ENCODE measurements at regions not wholly inside any gene's neighbourhood (a gene's known extent, or its start where the extent isn't known, plus 50 kb on each side); places are given as distances from the start of the nearest gene placed in this dataset.

DNA sequence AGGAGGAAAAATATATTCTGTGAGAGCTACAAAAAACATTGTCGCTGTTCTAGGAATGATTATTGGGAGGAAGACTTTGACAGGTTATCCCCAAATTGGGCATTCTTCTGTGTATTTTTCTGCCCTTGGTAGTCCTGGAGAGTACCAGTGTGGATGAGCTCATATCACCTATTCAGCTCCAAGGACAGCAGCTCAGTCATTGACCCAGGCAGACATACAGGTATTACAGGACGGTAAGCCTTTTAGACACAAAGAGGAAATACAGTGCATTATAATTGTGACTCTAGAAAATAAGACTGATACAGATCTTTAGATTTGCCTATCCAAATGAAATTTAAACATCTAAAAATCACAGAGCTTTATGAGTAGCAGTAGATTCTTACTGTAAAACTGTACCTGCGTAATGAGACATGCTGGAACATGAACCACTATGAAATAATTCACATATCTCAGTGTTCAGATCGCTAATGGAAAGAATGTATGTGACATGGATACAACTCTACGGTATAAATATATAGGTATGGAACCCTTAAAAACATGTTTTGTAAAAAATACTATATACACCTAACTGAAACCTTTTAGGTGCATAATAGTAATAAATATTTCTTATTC lies 56.0 kb downstream of the PLK2 start:
- POLR2A ChIA-PET (ENCODE audit: partially characterized antibody) = no interaction called here

DNA sequence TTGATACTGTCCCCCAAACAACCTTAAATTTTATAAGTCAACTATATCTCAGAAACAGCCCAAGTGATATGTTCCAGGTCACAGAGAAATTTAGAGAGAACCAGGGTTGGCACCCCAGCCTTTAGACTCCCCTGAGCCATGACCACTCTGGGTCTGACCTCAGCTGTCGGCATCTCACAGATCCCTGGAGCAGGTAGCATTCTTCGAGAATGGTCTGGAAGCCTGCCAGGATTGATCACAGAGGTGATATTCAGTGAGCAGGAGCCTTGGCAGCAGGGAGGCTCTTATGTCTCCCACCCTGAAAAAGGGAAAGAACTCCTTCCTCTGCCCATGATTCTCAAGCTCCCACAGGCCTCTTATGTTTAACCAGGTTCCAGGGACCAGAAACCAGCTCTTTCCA lies 58.2 kb downstream of the PLK2 start:
- ChIA-PET CTCF (ENCODE audit: partially characterized antibody) (no interaction called here), POLR2A (ENCODE audit: partially characterized antibody) (no interaction called here)
- Mint-ChIP-seq H3K4me3 (no peak overlapping the region), H3K9me3 (no peaks in the 10 kb centered on the region), H3K27me3 (no peaks in the 10 kb centered on the region), H3K36me3 (no peaks in the 10 kb centered on the region), H3K4me1 (no peaks in the 10 kb centered on the region), H3K27ac (no peak overlapping the region)
- Histone ChIP-seq H3K27ac (ENCODE audit: low read depth, low read length) (no peak overlapping the region), H3K36me3 (ENCODE audit: insufficient read depth, low read length) (no peaks in the 10 kb centered on the region), H3K9me3 (ENCODE audit: control insufficient read depth in 1 of 2, low read length in 2 of 2) (no peaks in the 10 kb centered on the region), H3K4me3 (ENCODE audit: low read length in 2 of 2) (no peak overlapping the region), H3K27me3 (ENCODE audit: insufficient read depth, low read length) (no peaks in the 10 kb centered on the region), H3K4me1 (ENCODE audit: insufficient read depth, low read length) (no peaks in the 10 kb centered on the region)
- intact Hi-C loops (cut with micrococcal nuclease) = no loop called here
- no peak for DNase-seq

More for the DNA sequence above, 56.0 kb downstream of the PLK2 start:
- Mint-ChIP-seq H3K4me1 (no peaks in the 10 kb centered on the region), H3K4me3 (no peak overlapping the region), H3K27ac (no peak overlapping the region), H3K27me3 (peaks cover 0 to 5% of the 10 kb centered on the region in 2 donors), H3K9me3 (no peaks in the 10 kb centered on the region), H3K36me3 (no peaks in the 10 kb centered on the region)
- intact Hi-C loops (cut with micrococcal nuclease) = no loop called here
- Histone ChIP-seq H3K27ac (ENCODE audit: low read depth, low read length) (no peak overlapping the region), H3K36me3 (ENCODE audit: insufficient read depth, low read length) (no peaks in the 10 kb centered on the region), H3K4me3 (ENCODE audit: low read length in 2 of 2) (no peak overlapping the region), H3K4me1 (ENCODE audit: insufficient read depth, low read length) (no peaks in the 10 kb centered on the region), H3K27me3 (ENCODE audit: insufficient read depth, low read length) (peaks cover 3% of the 10 kb centered on the region), H3K9me3 (ENCODE audit: control insufficient read depth in 1 of 2, low read length in 2 of 2) (no peaks in the 10 kb centered on the region)
- DNase-seq = no peak
- CTCF ChIA-PET (ENCODE audit: partially characterized antibody) = no interaction called here

DNA sequence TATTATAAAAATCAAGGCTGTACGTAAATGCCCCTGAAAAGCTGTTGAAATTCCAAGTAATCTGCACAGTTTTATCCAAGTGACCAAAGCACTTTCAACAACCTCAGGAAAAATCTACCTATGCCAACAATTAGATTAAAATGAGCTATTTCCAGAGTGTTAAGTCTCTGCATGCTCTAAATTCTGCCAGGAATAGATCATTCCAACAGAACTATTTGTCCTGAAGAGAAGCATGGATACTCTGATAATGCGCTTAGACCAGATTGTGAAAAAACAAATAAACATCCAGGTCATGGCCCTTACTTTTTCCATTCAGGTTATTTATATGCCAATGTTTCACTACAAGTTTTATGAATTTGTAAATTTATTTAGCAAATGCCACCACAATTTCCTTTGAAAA lies 59.1 kb downstream of the PLK2 start:
- no peak overlapping the region for H3K4me3 Mint-ChIP-seq
- no peaks in the 10 kb centered on the region for H3K27me3 Mint-ChIP-seq
- Histone ChIP-seq H3K36me3 (ENCODE audit: insufficient read depth, low read length) (no peaks in the 10 kb centered on the region), H3K9me3 (ENCODE audit: control insufficient read depth in 1 of 2, low read length in 2 of 2) (no peaks in the 10 kb centered on the region), H3K4me3 (ENCODE audit: low read length in 2 of 2) (no peak overlapping the region), H3K27me3 (ENCODE audit: insufficient read depth, low read length) (no peaks in the 10 kb centered on the region), H3K27ac (ENCODE audit: low read depth, low read length) (no peak overlapping the region), H3K4me1 (ENCODE audit: insufficient read depth, low read length) (no peaks in the 10 kb centered on the region)
- H3K4me1 Mint-ChIP-seq = no peaks in the 10 kb centered on the region
- POLR2A ChIA-PET (ENCODE audit: partially characterized antibody) = no interaction called here
- CTCF ChIA-PET (ENCODE audit: partially characterized antibody) = no interaction called here
- intact Hi-C loops (cut with micrococcal nuclease) = no loop called here
- H3K36me3 Mint-ChIP-seq = no peaks in the 10 kb centered on the region
- DNase-seq = no peak
- no peaks in the 10 kb centered on the region for H3K9me3 Mint-ChIP-seq
- H3K27ac Mint-ChIP-seq = no peak overlapping the region

DNA sequence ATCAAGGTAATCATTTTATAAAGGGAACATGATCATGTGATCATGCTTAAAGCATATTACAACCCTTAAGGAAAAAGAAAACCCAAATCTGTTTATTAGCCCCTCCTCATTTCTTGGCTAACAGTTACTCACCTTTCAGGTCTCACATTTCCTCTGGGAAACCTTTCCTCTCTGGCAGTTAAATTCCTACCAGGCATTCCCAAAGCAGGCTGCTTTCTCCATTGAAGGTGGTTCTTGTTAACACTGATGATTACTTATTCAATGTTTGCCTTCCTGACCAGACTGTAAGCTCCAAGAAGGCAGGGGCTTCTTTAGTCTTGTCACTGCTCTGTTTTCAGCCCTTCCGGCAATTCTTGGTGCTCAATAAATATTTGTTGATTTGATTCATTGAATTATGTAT lies 59.9 kb downstream of the PLK2 start:
- Histone ChIP-seq H3K36me3 (ENCODE audit: insufficient read depth, low read length) (no peaks in the 10 kb centered on the region), H3K27ac (ENCODE audit: low read depth, low read length) (no peak overlapping the region), H3K4me3 (ENCODE audit: low read length in 2 of 2) (no peak overlapping the region), H3K9me3 (ENCODE audit: control insufficient read depth in 1 of 2, low read length in 2 of 2) (no peaks in the 10 kb centered on the region), H3K27me3 (ENCODE audit: insufficient read depth, low read length) (no peaks in the 10 kb centered on the region), H3K4me1 (ENCODE audit: insufficient read depth, low read length) (no peaks in the 10 kb centered on the region)
- Mint-ChIP-seq H3K27me3 (peaks cover 0 to 2% of the 10 kb centered on the region in 2 donors), H3K4me3 (no peak overlapping the region), H3K27ac (no peak overlapping the region), H3K9me3 (no peaks in the 10 kb centered on the region), H3K36me3 (no peaks in the 10 kb centered on the region), H3K4me1 (no peaks in the 10 kb centered on the region)
- intact Hi-C loops (cut with micrococcal nuclease) = no loop called here
- CTCF ChIA-PET (ENCODE audit: partially characterized antibody) = no interaction called here
- POLR2A ChIA-PET (ENCODE audit: partially characterized antibody) = interaction anchor here (0.5 kb wide), 1 partner anchor 23 kb away, joined by 3 read pairs; no protein-coding TSS in a partner anchor
- DNase-seq = no peak

DNA sequence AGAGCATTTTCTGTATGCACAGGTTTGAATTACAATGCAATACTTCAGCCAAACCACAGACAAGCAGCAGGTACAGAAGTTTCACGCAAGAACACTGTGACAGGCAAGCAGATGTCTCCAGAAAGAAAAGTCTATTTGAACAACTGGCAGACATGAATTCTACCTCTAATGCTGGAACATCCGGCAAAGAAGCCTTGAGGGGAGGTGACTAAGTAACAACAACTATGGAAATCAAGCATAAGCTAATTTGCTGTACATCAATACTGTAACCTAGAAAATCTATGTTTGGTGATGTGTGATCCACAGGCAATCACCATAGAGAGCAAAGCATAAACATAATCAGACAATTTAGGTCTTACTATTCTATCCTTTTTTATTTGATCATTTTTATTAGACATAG lies 65.5 kb downstream of the PLK2 start:
- Histone ChIP-seq H3K4me1 (ENCODE audit: insufficient read depth, low read length) (no peaks in the 10 kb centered on the region), H3K9me3 (ENCODE audit: control insufficient read depth in 1 of 2, low read length in 2 of 2) (no peaks in the 10 kb centered on the region), H3K27ac (ENCODE audit: low read depth, low read length) (no peak overlapping the region), H3K36me3 (ENCODE audit: insufficient read depth, low read length) (no peaks in the 10 kb centered on the region), H3K27me3 (ENCODE audit: insufficient read depth, low read length) (no peaks in the 10 kb centered on the region), H3K4me3 (ENCODE audit: low read length in 2 of 2) (no peak overlapping the region)
- CTCF ChIA-PET (ENCODE audit: partially characterized antibody) = no interaction called here
- POLR2A ChIA-PET (ENCODE audit: partially characterized antibody) = no interaction called here
- Mint-ChIP-seq H3K4me3 (no peak overlapping the region), H3K27ac (no peak overlapping the region), H3K4me1 (no peaks in the 10 kb centered on the region), H3K9me3 (peaks cover 0 to 1% (median 0%) of the 10 kb centered on the region in 8 donors), H3K27me3 (peaks cover 2 to 6% of the 10 kb centered on the region in 2 donors), H3K36me3 (no peaks in the 10 kb centered on the region)
- no peak for DNase-seq
- intact Hi-C loops (cut with micrococcal nuclease) = no loop called here

DNA sequence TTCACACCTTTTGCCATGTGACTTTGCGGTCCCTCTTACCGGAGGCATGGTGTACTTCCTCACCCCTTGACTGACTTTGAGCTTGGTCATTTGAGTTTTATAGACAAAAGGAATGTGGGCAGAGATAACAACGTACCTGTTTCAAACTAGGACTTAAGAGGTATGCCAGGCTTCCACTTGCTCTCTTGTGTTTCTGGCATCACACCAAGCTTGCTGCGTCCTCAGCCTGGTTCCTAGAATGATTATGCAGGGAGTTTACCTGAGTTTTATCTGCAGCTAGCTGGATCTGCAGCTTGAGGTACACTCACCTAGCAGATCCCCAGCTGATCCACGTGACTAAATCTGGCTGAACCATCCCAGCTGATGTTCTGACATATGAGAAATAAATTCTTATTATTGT lies 66.2 kb downstream of the PLK2 start:
- H3K4me1 Mint-ChIP-seq = no peaks in the 10 kb centered on the region
- Histone ChIP-seq H3K9me3 (ENCODE audit: control insufficient read depth in 1 of 2, low read length in 2 of 2) (no peaks in the 10 kb centered on the region), H3K4me3 (ENCODE audit: low read length in 2 of 2) (no peak overlapping the region), H3K36me3 (ENCODE audit: insufficient read depth, low read length) (no peaks in the 10 kb centered on the region), H3K27ac (ENCODE audit: low read depth, low read length) (no peak overlapping the region), H3K4me1 (ENCODE audit: insufficient read depth, low read length) (no peaks in the 10 kb centered on the region), H3K27me3 (ENCODE audit: insufficient read depth, low read length) (no peaks in the 10 kb centered on the region)
- CTCF ChIA-PET (ENCODE audit: partially characterized antibody) = no interaction called here
- no peak overlapping the region for H3K27ac Mint-ChIP-seq
- peaks cover 0 to 1% (median 0%) of the 10 kb centered on the region in 8 donors for H3K9me3 Mint-ChIP-seq
- peaks cover 2 to 6% of the 10 kb centered on the region in 2 donors for H3K27me3 Mint-ChIP-seq
- H3K36me3 Mint-ChIP-seq = no peaks in the 10 kb centered on the region
- DNase-seq = no peak
- H3K4me3 Mint-ChIP-seq = no peak overlapping the region
- intact Hi-C loops (cut with micrococcal nuclease) = no loop called here
- POLR2A ChIA-PET (ENCODE audit: partially characterized antibody) = no interaction called here

DNA sequence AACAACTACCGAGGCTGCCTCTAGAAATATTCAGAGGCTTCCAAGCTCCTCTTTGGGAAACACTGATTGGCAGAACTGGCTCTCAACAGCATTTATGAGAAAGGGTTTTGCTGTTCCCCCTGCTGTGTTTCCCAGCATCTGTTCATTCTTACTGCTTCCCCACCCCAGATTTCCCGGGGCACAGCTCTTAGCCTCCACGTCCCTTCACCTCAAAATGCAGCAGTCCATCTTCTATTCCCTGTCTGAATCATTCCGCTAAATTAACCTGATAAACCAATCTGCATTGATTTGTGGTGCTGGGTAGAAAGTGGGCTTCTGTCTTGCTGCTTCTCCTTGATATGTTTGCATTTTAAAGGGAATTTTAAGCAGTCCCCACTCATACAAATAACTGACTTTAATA lies 67.4 kb downstream of the PLK2 start:
- Histone ChIP-seq H3K9me3 (ENCODE audit: control insufficient read depth in 1 of 2, low read length in 2 of 2) (no peaks in the 10 kb centered on the region), H3K27ac (ENCODE audit: low read depth, low read length) (no peak overlapping the region), H3K4me1 (ENCODE audit: insufficient read depth, low read length) (no peaks in the 10 kb centered on the region), H3K4me3 (ENCODE audit: low read length in 2 of 2) (no peak overlapping the region), H3K27me3 (ENCODE audit: insufficient read depth, low read length) (no peaks in the 10 kb centered on the region), H3K36me3 (ENCODE audit: insufficient read depth, low read length) (no peaks in the 10 kb centered on the region)
- Mint-ChIP-seq H3K27me3 (peaks cover 2 to 6% of the 10 kb centered on the region in 2 donors), H3K4me3 (no peak overlapping the region), H3K36me3 (no peaks in the 10 kb centered on the region), H3K9me3 (peaks cover 0 to 1% (median 0%) of the 10 kb centered on the region in 8 donors), H3K4me1 (no peaks in the 10 kb centered on the region), H3K27ac (no peak overlapping the region)
- intact Hi-C loops (cut with micrococcal nuclease) = no loop called here
- POLR2A ChIA-PET (ENCODE audit: partially characterized antibody) = no interaction called here
- CTCF ChIA-PET (ENCODE audit: partially characterized antibody) = interaction anchor here (0.6 kb wide), 1 partner anchor 851 kb away, joined by 3 read pairs; no protein-coding TSS in a partner anchor
- no peak for DNase-seq

DNA sequence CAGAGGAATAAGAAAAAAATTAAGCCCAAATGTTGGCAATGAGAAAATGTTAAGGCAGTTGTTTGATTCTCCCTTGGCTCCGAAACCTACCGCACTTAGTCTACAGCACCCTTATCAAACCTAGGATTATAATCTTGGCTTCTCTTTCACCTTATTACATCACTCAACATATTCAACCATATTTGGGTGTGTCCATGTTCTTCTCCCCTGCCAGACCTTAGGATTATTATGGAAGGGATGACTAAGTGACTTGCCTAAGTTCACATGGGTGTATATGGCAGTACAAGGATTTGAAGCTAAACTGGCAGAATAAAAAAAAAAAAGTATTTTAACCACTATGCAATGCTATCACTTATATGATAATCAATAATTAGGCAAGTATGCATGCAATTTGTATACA lies 76.4 kb downstream of the PLK2 start:
- Histone ChIP-seq H3K36me3 (ENCODE audit: insufficient read depth, low read length) (no peaks in the 10 kb centered on the region), H3K4me3 (ENCODE audit: low read length in 2 of 2) (no peak overlapping the region), H3K9me3 (ENCODE audit: control insufficient read depth in 1 of 2, low read length in 2 of 2) (peaks cover 0 to 3% of the 10 kb centered on the region in 2 donors), H3K27ac (ENCODE audit: low read depth, low read length) (no peak overlapping the region), H3K4me1 (ENCODE audit: insufficient read depth, low read length) (no peaks in the 10 kb centered on the region), H3K27me3 (ENCODE audit: insufficient read depth, low read length) (no peaks in the 10 kb centered on the region)
- Mint-ChIP-seq H3K4me3 (no peak overlapping the region), H3K27me3 (no peaks in the 10 kb centered on the region), H3K4me1 (no peaks in the 10 kb centered on the region), H3K9me3 (peaks cover 0 to 32% (median 18%) of the 10 kb centered on the region in 8 donors), H3K27ac (no peak overlapping the region), H3K36me3 (no peaks in the 10 kb centered on the region)
- CTCF ChIA-PET (ENCODE audit: partially characterized antibody) = no interaction called here
- POLR2A ChIA-PET (ENCODE audit: partially characterized antibody) = no interaction called here
- intact Hi-C loops (cut with micrococcal nuclease) = no loop called here
- no peak for DNase-seq

Data from CD4-positive, alpha-beta memory T cell (primary cell).